ENCODE measurements at regions not wholly inside any gene's neighbourhood (a gene's known extent, or its start where the extent isn't known, plus 50 kb on each side); places are given as distances from the start of the nearest gene placed in this dataset.
"Not testable (repeated sequence)": the region's sequence is repeated elsewhere in the genome, so short reads cannot be mapped to it uniquely, and the experiment has no call there.

DNA sequence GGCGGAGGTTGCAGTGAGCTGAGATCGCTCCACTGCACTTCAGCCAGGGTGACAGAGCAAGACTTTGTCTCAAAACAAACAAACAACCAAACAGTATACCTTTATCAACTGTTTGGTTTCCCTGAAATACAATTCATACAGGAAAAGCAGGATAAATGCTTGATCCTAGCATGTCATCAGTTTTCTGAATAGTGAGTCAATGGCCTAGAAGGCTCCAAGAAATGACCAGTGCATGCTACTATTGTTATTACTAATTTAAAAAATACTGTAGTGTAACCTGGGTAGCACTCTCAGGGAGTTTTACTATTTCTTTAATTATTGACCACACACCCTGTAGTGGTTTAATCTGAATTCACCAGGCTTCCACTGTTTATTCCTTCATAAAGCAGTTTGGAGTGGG, 101.0 kb upstream of the PTPN3 start:
- DNase-seq, result no peak

DNA sequence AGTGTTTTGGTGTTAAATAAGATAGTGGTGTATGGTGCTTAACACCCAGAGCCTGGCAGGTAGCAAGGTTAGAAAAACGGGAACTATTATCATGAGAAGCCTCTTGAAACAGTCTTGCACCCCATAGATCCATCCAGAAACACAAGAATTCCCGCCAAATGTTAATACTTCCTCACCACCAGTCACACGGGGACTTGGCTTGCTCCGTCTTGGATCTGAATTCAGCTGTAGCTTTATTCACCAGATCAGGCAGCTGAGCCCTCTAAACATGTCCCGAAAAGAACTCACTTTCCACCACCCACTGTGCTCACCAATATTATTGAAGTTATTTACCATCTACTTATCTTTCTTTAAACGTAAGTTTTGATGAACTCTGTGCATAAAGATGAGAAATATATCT, 101.6 kb upstream of the PTPN3 start:
- no peak for DNase-seq

GRCh38 chr9:109600142-109600541, 102.0 kb upstream of the PTPN3 start:
- DNase-seq, result peak; percentile 74

- DNase-seq, result no peak
Observed at GRCh38 chr9:109601181-109601580, 103.1 kb upstream of the PTPN3 start.

DNA sequence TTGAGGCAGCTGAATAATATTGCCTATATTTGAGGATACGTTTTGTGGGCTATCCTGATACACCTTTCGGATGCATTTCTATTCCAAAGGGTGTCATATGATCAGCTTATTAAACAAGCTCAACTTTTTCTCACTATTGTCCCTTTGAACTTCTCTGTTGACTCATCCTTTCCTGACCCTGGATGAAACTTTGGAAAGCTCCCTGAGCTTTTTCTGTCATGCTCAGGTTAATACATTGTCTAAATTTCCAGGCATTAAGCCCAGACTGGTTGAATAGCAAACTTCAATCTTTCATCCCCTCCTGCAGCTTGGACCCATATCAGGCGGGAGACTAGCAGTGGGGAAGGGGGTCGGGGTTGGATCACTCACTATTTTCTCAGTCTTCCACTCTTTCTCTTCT, 104.9 kb upstream of the PTPN3 start:
- DNase-seq, result no peak

DNA sequence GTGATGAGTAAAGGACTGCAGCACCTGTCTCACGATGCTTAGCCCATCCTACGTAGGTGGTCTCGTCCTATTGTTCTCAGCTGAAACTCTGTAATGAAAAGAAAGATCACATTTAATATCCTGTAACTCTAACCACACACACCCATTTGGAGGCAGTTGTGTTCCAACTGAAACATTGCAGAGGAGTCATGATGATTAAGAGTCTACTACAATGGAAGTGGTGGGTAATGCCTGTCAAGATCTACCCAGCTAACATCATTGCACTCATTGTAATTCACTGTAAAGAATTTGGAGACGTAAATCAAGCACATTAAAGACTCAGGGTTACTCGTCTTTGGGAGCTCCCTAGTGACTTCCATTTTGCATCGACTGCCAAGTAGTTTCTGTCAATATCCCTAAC, 106.0 kb upstream of the PTPN3 start:
- no peak for DNase-seq

DNA sequence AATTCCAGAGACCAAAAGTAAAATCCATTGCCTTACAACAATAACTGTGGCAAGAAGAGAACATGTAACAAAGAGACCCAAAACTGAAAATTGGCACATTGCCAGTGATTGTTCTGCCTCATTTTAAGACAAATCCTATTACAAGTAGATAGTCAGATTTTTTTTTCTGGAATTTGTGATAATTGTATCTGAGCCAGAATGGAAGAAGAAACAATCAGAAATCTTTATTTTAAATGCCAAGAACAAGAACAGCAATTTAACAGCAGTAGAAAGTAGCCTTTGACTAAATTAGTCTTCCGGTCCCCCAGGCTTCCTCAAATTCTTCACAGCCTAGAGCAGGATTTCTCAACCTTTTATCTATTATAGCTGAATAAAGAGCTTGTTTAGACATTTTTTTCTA, 106.7 kb upstream of the PTPN3 start:
- no peak for DNase-seq

- no peak for DNase-seq
Observed at GRCh38 chr9:109609060-109609459, 111.0 kb upstream of the PTPN3 start.

DNA sequence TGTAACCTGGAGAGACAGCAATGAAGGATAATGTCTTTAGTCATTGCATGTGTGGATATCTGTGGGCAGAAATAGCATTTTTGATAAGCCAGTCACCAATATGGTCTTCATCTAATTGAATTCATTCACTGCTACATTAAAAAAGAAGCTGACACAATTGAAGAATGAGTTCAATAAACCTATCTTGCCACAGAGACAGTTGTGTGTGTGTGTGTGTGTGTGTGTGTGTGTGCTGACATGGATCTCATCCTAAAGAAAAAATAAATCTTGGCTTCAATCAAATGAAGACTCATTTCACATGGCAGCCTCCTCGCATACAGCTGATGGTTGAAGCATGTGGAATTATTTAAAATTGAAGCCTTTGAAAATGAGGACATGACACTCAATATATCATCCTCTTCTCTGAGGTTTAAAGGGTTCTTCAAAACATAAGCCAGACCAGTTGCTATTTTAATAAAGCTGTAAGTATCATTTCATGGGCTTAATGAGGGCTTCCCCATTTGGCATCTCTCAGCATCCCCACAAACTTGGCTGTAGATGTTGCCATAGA, 118.5 kb upstream of the PTPN3 start:
- no peak for DNase-seq

DNA sequence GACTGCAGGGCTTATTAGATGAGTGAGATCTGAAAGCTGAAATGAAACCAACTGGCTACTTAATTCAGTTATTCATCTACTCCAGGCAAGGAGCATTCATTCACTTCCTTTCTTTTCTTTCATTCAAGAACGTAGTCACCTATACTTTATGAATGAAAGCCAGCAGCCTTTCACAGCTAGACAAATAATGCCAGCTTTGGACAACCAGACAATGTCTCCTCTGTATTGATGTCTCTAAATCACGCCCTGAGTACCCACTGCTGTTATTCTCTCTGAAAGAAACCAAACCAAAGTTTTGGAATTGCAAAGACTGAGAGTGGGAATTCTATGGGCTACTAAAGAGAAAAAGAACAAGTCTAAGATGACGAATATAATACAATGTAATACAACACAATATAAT, 121.2 kb upstream of the PTPN3 start:
- DNase-seq, result no peak

DNA sequence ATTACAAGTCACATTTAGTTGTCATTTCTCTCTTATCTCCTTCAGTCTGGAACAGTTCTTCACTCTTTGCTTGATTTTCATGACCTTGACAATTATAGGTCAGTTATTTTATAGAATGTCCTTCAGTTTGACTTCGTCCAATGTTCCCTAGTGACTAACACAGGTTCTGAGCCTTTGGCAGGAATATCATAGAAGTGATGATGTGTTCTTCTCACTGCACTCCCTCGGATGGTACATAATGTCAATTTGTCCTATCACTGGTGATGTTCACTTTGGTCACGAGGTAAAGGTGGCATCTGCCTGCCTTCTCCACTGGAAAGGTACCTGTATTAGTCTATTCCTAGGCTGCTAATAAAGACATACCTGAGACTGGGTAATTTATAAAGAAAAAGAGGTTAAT, 126.0 kb upstream of the PTPN3 start:
- DNase-seq, result no peak

- no peak for DNase-seq
Observed at GRCh38 chr9:109624896-109625295, 126.8 kb upstream of the PTPN3 start.

GRCh38 chr9:109627042-109627441, 128.9 kb upstream of the PTPN3 start:
- no peak for DNase-seq

DNA sequence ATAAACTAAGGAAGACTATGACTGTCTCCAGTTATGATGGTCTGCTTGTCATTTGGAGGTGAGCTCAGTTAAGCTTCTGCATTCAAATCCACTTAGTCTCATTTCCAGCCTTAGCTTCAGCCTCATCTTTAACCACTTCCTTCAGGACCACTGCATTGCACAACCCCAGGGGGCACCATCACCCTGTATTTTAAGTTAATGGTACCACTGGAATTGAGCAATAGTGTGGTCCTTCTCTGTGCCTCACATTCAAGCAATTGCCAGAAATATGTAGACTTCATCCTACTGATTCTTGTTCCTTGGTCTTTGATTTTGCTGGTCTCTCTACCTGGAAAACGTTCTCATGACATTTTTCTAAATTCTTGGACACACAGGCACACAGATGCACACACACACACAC, 131.5 kb upstream of the PTPN3 start:
- no peak for DNase-seq

GRCh38 chr9:109632817-109633216, 134.7 kb upstream of the PTPN3 start:
- no peak for DNase-seq

- peak; percentile 36 for DNase-seq
Observed at GRCh38 chr9:109639674-109640579, 140.1 kb upstream of the PALM2AKAP2 start.

GRCh38 chr9:109640580-109641371, 139.2 kb upstream of the PALM2AKAP2 start:
- DNase-seq, result peak; percentile 45

DNA sequence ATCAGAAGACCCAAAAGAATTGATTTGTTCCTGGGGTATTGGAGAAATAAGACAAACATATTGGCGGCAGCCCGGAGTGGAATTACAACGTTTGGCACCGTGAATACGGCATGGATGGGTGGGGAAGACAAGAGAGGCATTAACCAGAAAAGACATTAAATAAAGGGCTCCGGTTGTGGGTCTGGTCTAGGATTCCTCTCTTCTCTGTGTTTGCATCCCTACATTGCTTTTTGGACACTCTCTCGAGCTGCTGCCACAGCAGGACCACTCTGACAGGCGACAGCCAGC, 138.7 kb upstream of the PALM2AKAP2 start:
- DNase-seq, result no peak

DNA sequence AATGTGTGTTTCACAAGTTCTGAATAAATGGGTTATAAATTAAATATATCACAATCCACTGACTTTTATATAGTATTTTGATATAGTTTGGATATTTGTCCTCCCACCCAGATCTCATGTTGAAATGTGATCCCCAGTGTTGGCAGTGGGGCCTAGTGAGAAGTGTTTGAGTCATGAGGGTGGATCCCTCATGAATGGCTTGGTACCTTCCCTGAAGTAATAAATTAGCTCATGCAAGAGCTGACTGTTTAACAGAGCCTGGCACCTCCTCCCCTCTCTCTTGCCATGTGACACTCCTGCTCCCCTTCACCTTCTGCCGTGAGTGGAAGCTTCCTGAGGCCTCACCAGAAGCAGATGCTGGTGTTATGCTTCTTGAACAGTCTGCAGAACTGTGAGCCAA, 127.9 kb upstream of the PALM2AKAP2 start:
- DNase-seq, result peak; percentile 12

DNA sequence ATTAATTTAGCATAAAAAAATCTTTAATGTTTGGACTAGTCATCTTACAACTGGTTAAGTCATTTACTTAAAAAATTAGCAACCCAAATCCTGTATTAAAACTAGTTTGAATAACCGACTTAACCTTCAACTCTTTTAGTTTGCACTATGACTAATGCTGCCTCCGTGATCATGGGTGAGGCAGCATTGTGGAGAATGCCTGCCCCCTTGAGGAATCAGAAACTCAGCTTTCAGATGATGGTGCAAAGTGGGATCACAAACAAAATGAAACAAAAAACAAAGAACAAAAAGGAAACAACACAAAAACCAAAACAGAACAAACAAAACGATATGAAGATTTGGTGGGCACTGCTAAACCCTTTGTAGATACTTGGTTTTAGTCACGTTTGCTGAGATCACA, 127.0 kb upstream of the PALM2AKAP2 start:
- DNase-seq, result peak; percentile 52

GRCh38 chr9:109653470-109653869, 126.5 kb upstream of the PALM2AKAP2 start:
- no peak for DNase-seq

DNA sequence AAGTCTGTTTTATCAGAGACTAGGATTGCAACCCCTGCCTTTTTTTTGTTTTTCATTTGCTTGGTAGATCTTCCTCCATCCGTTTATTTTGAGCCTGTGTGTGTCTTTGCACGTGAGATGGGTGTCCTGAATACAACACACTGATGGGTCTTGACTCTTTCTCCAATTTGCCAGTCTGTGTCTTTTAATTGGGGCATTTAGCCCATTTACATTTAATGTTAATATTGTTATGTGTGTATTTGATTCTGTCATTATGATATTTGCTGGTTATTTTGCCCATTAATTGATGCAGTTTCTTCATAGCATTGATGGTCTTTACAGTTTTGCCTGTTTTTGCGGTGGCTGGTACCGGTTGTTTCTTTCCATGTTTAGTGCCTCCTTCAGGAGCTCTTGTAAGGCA, 116.0 kb upstream of the PALM2AKAP2 start:
- not testable (repeated sequence) for DNase-seq

GRCh38 chr9:109665736-109666135, 114.3 kb upstream of the PALM2AKAP2 start:
- not testable (repeated sequence) for DNase-seq

- DNase-seq, result no peak
Observed at GRCh38 chr9:109681301-109681700, 98.7 kb upstream of the PALM2AKAP2 start.

All from EL (cell line).